Esophagus muscularis mucosa (tissue), 3 donors: ENCODE measurements at regions not wholly inside any gene's neighbourhood (a gene's known extent, or its start where the extent isn't known, plus 50 kb on each side); places are given as distances from the start of the nearest gene placed in this dataset.

Experiments
- POLR2A ChIP-seq: fragments of 450-650 bp; IDR thresholded peaks from one replicate; pipeline ENCODE4 v1.6.1; 2017; ENCODE audit warnings: antibody characterized with exemption, moderate library complexity, mild to moderate bottlenecking, low read depth
- TF ChIP-seq, protein P1 (sequence below), 3 experiments: fragments of 200-600 bp in 2 of 3; fragments of 450-650 bp in 1 of 3; sonication (generic) in 2 of 3; IDR thresholded peaks; one replicate each; pipeline ENCODE4 v1.5.1; 2017 to 2019; ENCODE audit warnings: antibody characterized with exemption in 3 of 3, mild to moderate bottlenecking in 2 of 3, moderate library complexity in 1 of 3

DNA sequence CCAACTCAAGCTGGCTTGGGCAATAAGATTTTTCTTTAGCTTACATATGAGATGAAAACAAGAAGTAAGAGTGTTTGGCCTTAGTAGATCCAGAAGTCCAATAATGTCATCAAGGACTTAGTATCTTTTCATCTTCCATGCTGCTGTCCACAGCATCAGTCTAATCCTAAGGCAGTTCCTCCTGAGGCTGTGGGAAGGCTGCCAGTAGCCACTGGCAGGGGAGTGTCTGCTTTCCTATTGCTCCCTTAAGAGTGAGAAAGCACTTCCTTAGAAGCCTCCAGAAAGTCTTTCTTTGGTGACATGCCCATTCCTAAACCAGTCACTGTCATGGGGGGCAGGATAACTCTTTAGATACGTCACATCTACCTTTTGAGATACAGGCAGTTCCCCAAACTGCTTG lies 317.7 kb downstream of the BMP4 start:
- TF ChIP-seq, protein P1, sequence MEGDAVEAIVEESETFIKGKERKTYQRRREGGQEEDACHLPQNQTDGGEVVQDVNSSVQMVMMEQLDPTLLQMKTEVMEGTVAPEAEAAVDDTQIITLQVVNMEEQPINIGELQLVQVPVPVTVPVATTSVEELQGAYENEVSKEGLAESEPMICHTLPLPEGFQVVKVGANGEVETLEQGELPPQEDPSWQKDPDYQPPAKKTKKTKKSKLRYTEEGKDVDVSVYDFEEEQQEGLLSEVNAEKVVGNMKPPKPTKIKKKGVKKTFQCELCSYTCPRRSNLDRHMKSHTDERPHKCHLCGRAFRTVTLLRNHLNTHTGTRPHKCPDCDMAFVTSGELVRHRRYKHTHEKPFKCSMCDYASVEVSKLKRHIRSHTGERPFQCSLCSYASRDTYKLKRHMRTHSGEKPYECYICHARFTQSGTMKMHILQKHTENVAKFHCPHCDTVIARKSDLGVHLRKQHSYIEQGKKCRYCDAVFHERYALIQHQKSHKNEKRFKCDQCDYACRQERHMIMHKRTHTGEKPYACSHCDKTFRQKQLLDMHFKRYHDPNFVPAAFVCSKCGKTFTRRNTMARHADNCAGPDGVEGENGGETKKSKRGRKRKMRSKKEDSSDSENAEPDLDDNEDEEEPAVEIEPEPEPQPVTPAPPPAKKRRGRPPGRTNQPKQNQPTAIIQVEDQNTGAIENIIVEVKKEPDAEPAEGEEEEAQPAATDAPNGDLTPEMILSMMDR (IDR thresholded peaks at IDR 0.05) = no peak
- TF ChIP-seq POLR2A = no peak
